GM12864 (cell line): ENCODE measurements at regions not wholly inside any gene's neighbourhood (a gene's known extent, or its start where the extent isn't known, plus 50 kb on each side); places are given as distances from the start of the nearest gene placed in this dataset.
"Not testable (repeated sequence)": the region's sequence is repeated elsewhere in the genome, so short reads cannot be mapped to it uniquely, and the experiment has no call there.

ENCODE experiments used
- DNase-seq: peaks from one replicate; pipeline ENCODE4 v3.0.0-alpha.2; 2011; ENCODE audit warnings: low read depth
- H3K4me3 ChIP-seq: 2 replicates; pipeline ENCODE4 v1.5.1; 2011; ENCODE audit warnings: mild to moderate bottlenecking, low read depth, low read length, control low read depth
- CTCF ChIP-seq: IDR thresholded peaks from 2 replicates; pipeline ENCODE4 v1.5.1; 2011; ENCODE audit warnings: low read depth, mild to moderate bottlenecking, moderate library complexity, low read length, control low read depth, inconsistent platforms; ENCODE audit errors: missing control alignments

- no peak overlapping the region for H3K4me3 ChIP-seq
- no peak for TF ChIP-seq CTCF
- no peak for DNase-seq
These were observed 586.3 kb downstream of the KCNJ18 start for GRCh38 chr17:22278302-22279275.

- H3K4me3 ChIP-seq = no peak overlapping the region
- TF ChIP-seq CTCF = no peak
- no peak for DNase-seq
These were observed 594.2 kb downstream of the KCNJ18 start for GRCh38 chr17:22286337-22287041.

GRCh38 chr17:22298484-22298951, 606.2 kb downstream of the KCNJ18 start:
- H3K4me3 ChIP-seq, DNase-seq: not testable (repeated sequence)

GRCh38 chr17:22300177-22300576, 607.9 kb downstream of the KCNJ18 start:
- no peak for DNase-seq
- no peak overlapping the region for H3K4me3 ChIP-seq
- TF ChIP-seq CTCF = no peak

- no peak for TF ChIP-seq CTCF
- no peak overlapping the region for H3K4me3 ChIP-seq
- DNase-seq = no peak
These were observed 608.5 kb downstream of the KCNJ18 start for GRCh38 chr17:22300731-22301352.

- no peak for TF ChIP-seq CTCF
- no peak for DNase-seq
- H3K4me3 ChIP-seq = no peak overlapping the region
These were observed 609.0 kb downstream of the KCNJ18 start for GRCh38 chr17:22301353-22301745.

GRCh38 chr17:22303096-22303495, 610.8 kb downstream of the KCNJ18 start:
- H3K4me3 ChIP-seq = no peak overlapping the region
- no peak for TF ChIP-seq CTCF

More at GRCh38 chr17:22303096-22303495, 610.8 kb downstream of the KCNJ18 start:
- no peak for DNase-seq
